ENCODE measurements at regions not wholly inside any gene's neighbourhood (a gene's known extent, or its start where the extent isn't known, plus 50 kb on each side); places are given as distances from the start of the nearest gene placed in this dataset.

- TF ChIP-seq CTCF (conservative IDR thresholded peaks at IDR 0.05; ENCODE audit: low read length) (no peak), EZH2phosphoT487 (IDR thresholded peaks at IDR 0.05; ENCODE audit: borderline replicate concordance) (no peak)
Measured at GRCh38 chr10:111370101-111370500, 293.3 kb downstream of the ADRA2A start.

All from Loucy (cell line).